GM12891 (cell line): ENCODE measurements at regions not wholly inside any gene's neighbourhood (a gene's known extent, or its start where the extent isn't known, plus 50 kb on each side); places are given as distances from the start of the nearest gene placed in this dataset.

Source experiments
- DNase-seq: peaks from one replicate; pipeline ENCODE4 v3.0.0; 2011; ENCODE audit warnings: low spot score; ENCODE audit not compliant: insufficient read length
- FAIRE-seq: peaks from 2 replicates; lab custom pipeline; 2011; peaks lifted over from hg19 to GRCh38; lab: Jason Lieb, UNC
- PAX5 ChIP-seq: IDR thresholded peaks from 2 replicates; pipeline ENCODE4 v1.6.1; 2011; ENCODE audit warnings: low read length, moderate library complexity, mild to moderate bottlenecking; ENCODE audit not compliant: insufficient read depth, severe bottlenecking
- POLR2A ChIP-seq: IDR thresholded peaks from 2 replicates; pipeline ENCODE4 v1.6.1; 2011; ENCODE audit warnings: low read depth, low read length, control low read depth
- POLR2AphosphoS5 ChIP-seq: IDR thresholded peaks from 2 replicates; pipeline ENCODE4 v1.6.1; 2011; ENCODE audit warnings: low read depth, low read length, control low read depth
- POU2F2 ChIP-seq: IDR thresholded peaks from 2 replicates; pipeline ENCODE4 v1.6.1; 2011; ENCODE audit warnings: low read depth, mild to moderate bottlenecking, control low read depth, low read length, moderate library complexity
- SPI1 ChIP-seq: IDR thresholded peaks from 2 replicates; pipeline ENCODE4 v1.6.1; 2011; ENCODE audit warnings: low read depth, low read length, control low read depth
- TAF1 ChIP-seq: IDR thresholded peaks from 2 replicates; pipeline ENCODE4 v1.6.1; 2011; ENCODE audit warnings: low read depth, low read length, control low read depth

DNA sequence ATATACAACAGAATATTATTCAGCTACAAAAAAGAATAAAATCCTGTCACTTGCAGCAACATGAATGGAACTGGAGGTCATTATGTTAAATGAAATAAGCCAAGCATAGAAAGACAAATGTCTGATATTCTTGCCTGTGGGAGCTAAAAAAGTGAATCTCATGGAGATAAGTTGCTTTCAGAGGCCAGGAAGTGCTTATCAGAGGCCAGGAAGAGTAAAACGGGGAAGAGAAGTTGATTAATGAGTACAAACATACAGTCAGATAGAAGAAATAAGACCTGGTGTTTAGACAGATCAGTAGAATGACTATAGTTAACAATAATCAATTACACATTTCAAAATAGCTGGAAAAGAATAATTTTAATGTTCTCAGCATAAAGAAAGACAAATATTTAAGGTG is 54.4 kb upstream of the CPHXL start:
- no peak for DNase-seq
- TF ChIP-seq POU2F2 (no peak), SPI1 (no peak), PAX5 (no peak), POLR2AphosphoS5 (no peak), TAF1 (no peak), POLR2A (no peak)
- FAIRE-seq: no peak

GRCh38 chr16:75781683-75782343 is 55.5 kb upstream of the CPHXL start:
- TF ChIP-seq TAF1: no peak
- no peak for TF ChIP-seq POLR2A
- no peak for TF ChIP-seq SPI1
- no peak for TF ChIP-seq PAX5
- no peak for TF ChIP-seq POLR2AphosphoS5
- no peak for TF ChIP-seq POU2F2
- FAIRE-seq (no peak), DNase-seq (no peak)

GRCh38 chr16:75787440-75787839 is 61.1 kb upstream of the CPHXL start:
- no peak for FAIRE-seq
- DNase-seq: no peak
- TF ChIP-seq POLR2A (no peak), PAX5 (no peak), POU2F2 (no peak), POLR2AphosphoS5 (no peak), TAF1 (no peak), SPI1 (no peak)

DNA sequence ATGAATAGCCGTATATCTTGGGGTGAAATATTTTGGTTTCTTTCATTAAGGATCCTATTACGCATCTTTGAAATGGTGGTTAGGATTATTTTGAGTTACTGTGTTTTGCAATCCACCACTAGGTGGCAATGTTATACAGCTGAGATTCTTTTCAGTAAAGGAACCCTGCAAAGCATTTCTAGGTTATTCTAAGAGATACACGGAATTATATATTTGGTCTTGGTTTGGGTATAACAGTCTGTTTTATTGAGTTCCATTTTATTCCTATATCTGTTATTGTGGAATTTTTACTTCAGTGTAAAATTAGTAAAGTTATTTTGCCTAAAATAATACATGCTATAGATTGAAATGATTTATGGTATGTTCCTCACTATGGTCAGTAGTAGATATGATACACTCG is 62.9 kb upstream of the CPHXL start:
- FAIRE-seq (peak; percentile 78), DNase-seq (peak; percentile 30)
- TF ChIP-seq SPI1 (no peak), POLR2A (no peak), TAF1 (no peak), POU2F2 (no peak), PAX5 (no peak), POLR2AphosphoS5 (no peak)

GRCh38 chr16:75792771-75793492 is 66.6 kb upstream of the CPHXL start:
- no peak for FAIRE-seq
- TF ChIP-seq POLR2A (no peak), POLR2AphosphoS5 (no peak), PAX5 (no peak), TAF1 (no peak), POU2F2 (no peak), SPI1 (no peak)
- DNase-seq: no peak

GRCh38 chr16:75793641-75794040 is 67.4 kb upstream of the CPHXL start:
- TF ChIP-seq TAF1: no peak
- no peak for TF ChIP-seq POLR2A
- TF ChIP-seq SPI1: no peak
- no peak for TF ChIP-seq POU2F2
- no peak for TF ChIP-seq POLR2AphosphoS5
- TF ChIP-seq PAX5: no peak
- FAIRE-seq: no peak
- no peak for DNase-seq

GRCh38 chr16:75794426-75794825 is 68.1 kb upstream of the CPHXL start:
- TF ChIP-seq POLR2A (no peak), SPI1 (peak; percentile 82)
- FAIRE-seq (no peak), DNase-seq (no peak)

- TF ChIP-seq POLR2AphosphoS5 (no peak), POLR2A (no peak), SPI1 (no peak), TAF1 (no peak), PAX5 (no peak), POU2F2 (no peak)
- FAIRE-seq (no peak), DNase-seq (no peak)
Observed at GRCh38 chr16:75798714-75799113, 72.4 kb upstream of the CPHXL start.

DNA sequence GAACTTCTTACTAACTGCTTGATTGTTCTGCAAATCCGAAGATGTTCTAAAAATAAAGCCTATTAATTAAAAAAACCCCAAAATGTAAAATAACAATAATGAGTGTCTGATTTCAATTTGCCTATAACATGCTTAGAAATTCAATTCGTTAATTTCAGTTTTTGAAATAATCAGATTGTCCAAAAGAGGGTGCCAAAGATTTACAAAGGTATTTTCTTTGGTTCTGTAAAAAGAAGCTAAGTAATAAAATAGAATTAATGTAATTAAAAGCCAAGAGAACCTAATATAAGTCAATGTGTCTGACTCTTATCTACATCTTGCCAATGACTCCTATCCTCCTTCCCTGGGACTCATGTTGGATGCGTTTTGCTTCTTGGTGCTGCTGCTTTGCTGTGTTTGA is 75.0 kb upstream of the CPHXL start:
- TF ChIP-seq SPI1 (no peak), POLR2AphosphoS5 (no peak)
- FAIRE-seq (no peak), DNase-seq (no peak)
